DMS153 treated with DMSO at 0.1 percent for 48 hours (cell line): ENCODE measurements at regions not wholly inside any gene's neighbourhood (a gene's known extent, or its start where the extent isn't known, plus 50 kb on each side); places are given as distances from the start of the nearest gene placed in this dataset.

Source experiments
- DNase-seq: peaks from one replicate; lab custom pipeline; 2025; ENCODE audit not compliant: unreplicated experiment; lab: John Stamatoyannopoulos, UW

- DNase-seq = no peak
Observed at GRCh38 chr1:80876035-80876434, 924.7 kb upstream of the ADGRL2 start.

DNA sequence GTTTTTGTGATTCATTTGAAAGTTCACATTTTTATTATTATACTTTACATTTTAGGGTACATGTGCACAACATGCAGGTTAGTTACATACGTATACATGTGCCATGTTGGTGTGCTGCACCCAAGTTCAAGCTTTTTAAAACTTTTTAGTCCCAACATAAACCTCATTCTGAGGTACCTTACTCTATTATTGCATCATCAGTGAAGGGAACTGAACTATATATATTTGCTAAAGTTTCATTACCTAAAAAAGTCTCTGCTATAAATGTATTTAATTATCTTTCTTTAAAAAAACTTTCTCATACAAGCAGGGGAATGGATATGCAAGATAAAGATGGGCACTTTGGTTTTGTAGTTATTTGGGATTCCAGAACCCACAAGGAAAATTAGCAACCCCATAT lies 931.4 kb upstream of the ADGRL2 start:
- DNase-seq = no peak

DNA sequence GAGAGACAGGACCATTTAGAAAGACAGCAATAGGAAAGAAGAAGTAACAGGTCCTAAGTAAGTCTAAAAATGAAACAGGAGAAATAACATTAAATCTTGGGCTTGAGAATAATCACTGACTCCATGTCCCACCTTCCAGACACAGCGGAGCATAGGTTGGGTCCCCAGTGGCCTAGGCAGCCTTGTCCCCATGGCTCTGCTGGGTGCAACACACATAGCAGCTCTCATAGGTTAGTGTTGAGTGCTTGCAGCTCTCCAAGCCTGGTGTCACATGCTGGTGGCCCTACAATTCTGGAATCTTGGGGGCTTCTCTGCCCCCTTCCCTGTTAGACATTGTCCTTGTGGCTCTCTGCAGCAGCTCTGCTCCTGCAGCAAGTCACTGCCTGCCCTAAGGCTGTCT lies 952.8 kb upstream of the ADGRL2 start:
- DNase-seq = no peak

- no peak for DNase-seq
Observed at GRCh38 chr1:80846966-80847365, 953.8 kb upstream of the ADGRL2 start.

DNA sequence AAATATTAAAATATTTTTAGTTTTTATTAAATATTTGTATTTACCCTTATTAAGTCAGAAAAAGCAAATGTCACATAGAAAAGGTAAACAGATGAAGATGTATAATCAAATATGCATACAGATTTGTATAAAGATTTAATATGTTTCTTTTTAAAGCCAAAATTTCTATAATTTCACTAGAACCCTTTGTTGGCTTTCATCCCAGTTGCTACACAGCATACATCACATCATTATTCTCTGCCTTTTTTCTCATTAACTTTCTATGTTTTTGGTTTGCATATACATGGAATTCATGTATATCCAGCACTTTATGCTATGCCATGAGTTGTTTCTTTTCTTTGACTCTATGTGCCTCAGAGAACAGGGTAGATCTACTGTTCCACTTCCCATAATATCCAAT lies 957.9 kb upstream of the ADGRL2 start:
- no peak for DNase-seq

DNA sequence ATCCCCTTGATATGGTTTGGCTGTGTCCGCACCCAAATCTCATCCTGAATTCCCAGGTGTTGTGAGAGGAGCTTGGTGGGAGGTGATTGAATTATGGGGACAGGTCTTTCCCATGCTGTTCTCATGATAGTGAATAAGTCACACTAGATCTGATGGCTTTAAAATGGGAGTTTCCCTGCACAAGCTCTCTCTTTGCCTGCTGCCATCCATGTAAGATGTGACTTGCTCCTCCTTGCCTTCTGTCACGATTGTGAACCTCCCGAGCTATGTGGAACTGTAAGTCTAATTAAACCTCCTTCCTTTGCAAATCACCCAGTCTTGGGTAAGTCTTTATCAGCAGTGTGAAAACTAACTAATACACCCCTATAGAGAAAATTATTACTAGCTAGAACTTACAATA lies 959.5 kb upstream of the ADGRL2 start:
- DNase-seq = no peak

DNA sequence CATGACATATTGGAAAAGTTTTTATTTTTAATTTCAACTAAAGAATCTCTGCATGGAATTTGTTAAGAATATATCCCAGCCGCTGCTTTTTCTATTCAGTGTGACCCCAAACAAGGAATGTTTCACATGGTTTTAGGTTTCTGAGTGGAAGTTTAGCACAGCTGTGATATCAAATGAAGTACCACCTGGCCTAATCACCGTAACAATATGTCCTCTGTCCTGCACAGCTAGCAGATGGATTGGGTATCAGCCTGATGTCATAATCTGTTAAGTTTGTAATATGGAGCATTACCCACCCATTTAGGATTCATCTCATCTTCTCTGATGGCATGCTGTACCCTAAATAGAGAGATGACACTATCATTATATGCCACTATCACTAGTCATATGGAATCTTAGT lies 963.7 kb upstream of the ADGRL2 start:
- no peak for DNase-seq

DNA sequence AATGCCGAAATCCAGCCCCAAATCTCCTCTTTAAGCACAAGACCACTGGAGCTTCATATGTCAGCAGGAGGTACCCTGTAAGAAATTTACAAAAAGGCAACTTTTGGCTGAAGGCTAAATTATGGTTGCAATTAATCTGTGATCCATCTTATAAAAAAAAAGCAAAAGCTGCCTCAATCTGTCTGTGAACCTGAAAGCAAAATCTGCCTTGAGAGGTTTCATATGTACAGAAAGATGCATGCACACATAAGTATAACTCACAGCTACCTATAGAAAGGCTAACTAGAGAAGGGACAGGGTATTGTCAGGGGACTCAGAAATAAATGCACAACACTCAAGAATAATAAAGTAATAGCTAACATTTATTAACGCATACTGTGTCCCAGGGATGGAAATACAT lies 964.2 kb upstream of the ADGRL2 start:
- no peak for DNase-seq

DNA sequence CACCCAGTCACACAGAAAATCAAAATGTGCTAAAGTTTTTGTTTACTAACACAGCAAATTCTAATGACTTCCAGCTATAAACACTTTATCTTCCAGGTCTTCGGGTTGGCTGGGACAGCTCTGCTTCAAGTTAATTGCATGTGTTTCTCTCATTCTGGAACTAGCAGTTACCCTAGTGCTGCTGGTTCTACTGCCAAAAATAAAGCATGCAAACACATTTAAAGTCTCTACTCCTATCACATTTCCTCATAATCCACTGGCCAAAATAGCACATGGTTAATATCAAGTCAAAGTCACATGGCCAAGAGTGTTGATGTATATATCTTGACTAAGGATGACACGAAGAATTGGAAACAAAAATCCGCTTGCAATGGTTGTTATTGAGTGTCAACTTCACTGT lies 973.1 kb upstream of the ADGRL2 start:
- no peak for DNase-seq

- no peak for DNase-seq
Observed at GRCh38 chr1:80825067-80825466, 975.7 kb upstream of the ADGRL2 start.

- no peak for DNase-seq
Observed at GRCh38 chr1:80818211-80818610, 982.5 kb upstream of the ADGRL2 start.

GRCh38 chr1:80807981-80808380 lies 992.8 kb upstream of the ADGRL2 start:
- DNase-seq = no peak

GRCh38 chr1:80806431-80806830 lies 994.3 kb upstream of the ADGRL2 start:
- no peak for DNase-seq

DNA sequence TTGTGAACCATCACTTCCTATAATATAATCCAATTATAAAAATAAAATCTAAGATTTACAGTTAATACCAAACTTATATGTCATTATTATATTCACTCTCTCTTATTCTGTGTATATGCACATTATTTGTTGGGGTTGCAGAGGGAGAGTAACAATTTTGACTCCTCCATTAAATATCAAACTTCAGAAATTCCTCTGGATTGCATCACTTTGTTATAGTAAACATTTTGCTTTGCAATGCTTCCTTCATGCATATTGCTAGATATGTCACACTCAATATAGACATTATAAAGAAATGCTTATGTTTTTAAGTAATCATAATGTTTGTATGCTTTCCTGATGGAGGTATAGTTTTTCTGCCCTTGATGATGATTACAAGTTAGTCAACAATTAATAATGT lies 999.0 kb upstream of the ADGRL2 start:
- no peak for DNase-seq

DNA sequence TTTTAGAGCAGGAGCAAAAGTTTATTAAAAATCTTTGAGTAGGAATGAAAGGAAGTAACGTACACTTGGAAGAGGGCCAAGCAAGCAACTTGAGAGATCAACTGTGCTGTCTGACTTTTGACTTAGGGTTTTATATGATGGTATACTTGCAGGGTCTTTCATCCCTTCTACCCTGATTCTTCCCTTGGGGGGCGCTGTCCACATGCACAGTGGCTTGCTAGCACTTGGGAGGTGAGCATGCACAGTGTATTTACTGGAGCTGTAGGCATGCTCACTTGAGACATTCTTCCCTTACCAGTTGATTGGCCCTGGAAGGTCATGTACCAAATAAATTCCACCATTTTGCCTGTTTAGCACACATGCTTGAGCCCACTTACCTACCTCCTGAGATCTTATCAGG lies 1001.3 kb upstream of the ADGRL2 start:
- no peak for DNase-seq

DNA sequence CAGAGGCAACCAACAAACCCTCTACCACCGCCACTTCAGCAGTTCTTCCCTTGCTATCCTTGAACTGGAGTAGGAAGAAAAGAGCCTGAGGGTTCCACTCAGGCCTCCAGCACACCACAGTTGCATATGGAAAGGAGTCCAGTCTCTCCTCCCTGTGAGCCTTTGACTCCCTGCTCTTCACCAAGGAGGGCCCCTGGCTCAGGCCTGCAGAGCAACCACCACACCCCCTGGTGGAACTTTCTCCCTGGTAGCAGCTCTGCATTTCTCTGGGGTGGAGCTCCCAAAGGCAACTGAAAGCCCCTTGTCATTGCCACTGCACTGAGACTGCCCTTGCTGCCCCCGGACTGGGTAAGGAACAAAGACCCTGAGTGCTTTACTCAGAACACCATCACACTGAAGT lies 1021.5 kb upstream of the ADGRL2 start:
- DNase-seq = no peak

DNA sequence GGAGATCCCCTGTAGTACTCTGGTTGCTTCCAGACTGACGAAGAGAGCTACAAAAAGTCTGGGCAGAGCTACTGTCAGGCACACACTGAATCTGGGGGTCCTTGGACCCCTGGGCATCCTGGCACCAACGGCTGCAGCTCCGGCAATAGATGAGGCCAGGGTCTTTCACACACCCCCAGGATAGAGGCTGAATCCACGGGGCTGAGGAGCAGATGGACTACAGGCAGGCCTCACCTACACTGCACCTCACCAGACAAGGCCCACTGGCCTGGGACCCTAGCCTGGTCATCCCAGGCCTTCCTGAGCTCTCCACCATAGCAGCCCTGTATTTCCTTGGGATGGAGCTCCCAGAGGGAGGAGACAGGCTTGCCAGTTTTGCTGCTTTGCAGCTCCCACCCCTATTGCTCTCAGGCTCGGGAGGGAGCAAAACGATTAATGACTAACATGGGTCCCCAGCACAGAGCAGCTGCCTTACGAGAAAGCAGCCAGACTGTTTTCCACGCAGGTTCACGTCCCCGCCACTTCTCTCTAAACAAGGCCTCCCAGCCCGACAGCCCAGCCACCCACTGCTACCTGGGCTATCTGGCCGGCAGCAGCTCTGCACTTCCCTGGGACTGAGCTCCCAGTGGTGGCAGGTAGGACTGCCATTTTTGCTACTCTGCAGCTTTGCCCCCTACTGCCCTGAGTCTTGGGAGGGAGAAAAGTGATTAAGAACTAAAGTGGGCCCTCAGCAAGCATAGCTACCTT lies 1022.5 kb upstream of the ADGRL2 start:
- DNase-seq = no peak

DNA sequence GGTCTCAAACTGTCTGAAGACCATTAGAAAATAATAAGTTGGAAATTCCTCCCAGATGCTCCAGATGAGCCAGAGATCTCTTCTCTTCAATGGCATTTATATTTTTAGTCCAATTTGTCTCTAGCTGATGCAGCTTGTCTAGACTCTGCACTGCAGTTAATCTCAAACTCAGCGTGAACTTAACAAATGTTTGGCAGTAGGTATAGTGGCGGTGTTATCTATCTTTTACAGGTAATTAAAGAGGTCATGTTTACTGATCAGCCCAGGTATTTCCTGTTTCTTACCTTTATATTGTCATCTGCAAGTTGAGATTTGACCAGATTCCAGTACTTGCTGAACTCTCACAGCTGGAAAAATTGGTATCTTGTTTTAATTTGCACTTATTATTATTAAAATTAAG lies 1024.5 kb upstream of the ADGRL2 start:
- no peak for DNase-seq

GRCh38 chr1:80769208-80769750 lies 1031.5 kb upstream of the ADGRL2 start:
- DNase-seq = no peak

- no peak for DNase-seq
Observed at GRCh38 chr1:80767711-80768110, 1033.0 kb upstream of the ADGRL2 start.

- DNase-seq = no peak
Observed at GRCh38 chr1:80759354-80759753, 1041.4 kb upstream of the ADGRL2 start.

GRCh38 chr1:80755944-80756343 lies 1044.8 kb upstream of the ADGRL2 start:
- no peak for DNase-seq

GRCh38 chr1:80751204-80751603 lies 1049.5 kb upstream of the ADGRL2 start:
- DNase-seq = no peak
